Fibroblast of villous mesenchyme (primary cell): ENCODE measurements at regions not wholly inside any gene's neighbourhood (a gene's known extent, or its start where the extent isn't known, plus 50 kb on each side); places are given as distances from the start of the nearest gene placed in this dataset.

Experiments
- DNase-seq: peaks from one replicate; pipeline ENCODE4 v3.0.0-alpha.2; 2010; ENCODE audit warnings: low read depth
- H3K4me3 ChIP-seq: 2 replicates; pipeline ENCODE4 v1.5.1; 2011; ENCODE audit warnings: low read depth, mild to moderate bottlenecking, low read length
- CTCF ChIP-seq: IDR thresholded peaks from 2 replicates; pipeline ENCODE4 v1.5.1; 2012; ENCODE audit warnings: low read depth, mild to moderate bottlenecking, low read length; ENCODE audit not compliant: insufficient read depth

GRCh38 chr18:55166260-55166598 is 207.0 kb upstream of the CCDC68 start:
- DNase-seq: no peak
- no peak overlapping the region for H3K4me3 ChIP-seq
- TF ChIP-seq CTCF: no peak

- DNase-seq: no peak
- TF ChIP-seq CTCF: no peak
- no peak overlapping the region for H3K4me3 ChIP-seq
Measured at GRCh38 chr18:55163550-55163949, 204.3 kb upstream of the CCDC68 start.

- H3K4me3 ChIP-seq: no peak overlapping the region
- DNase-seq: no peak
- TF ChIP-seq CTCF: no peak
Measured at GRCh38 chr18:55161916-55162315, 202.7 kb upstream of the CCDC68 start.

GRCh38 chr18:55159027-55159426 is 199.8 kb upstream of the CCDC68 start:
- DNase-seq: no peak
- TF ChIP-seq CTCF: no peak
- H3K4me3 ChIP-seq: no peak overlapping the region

- TF ChIP-seq CTCF: no peak
Measured at GRCh38 chr18:55158570-55158969, 199.3 kb upstream of the CCDC68 start.

GRCh38 chr18:55153346-55153745 is 194.1 kb upstream of the CCDC68 start:
- TF ChIP-seq CTCF: no peak
- no peak overlapping the region for H3K4me3 ChIP-seq
- no peak for DNase-seq

More at GRCh38 chr18:55158570-55158969, 199.3 kb upstream of the CCDC68 start:
- DNase-seq: no peak
- no peak overlapping the region for H3K4me3 ChIP-seq

- peak; percentile 39 for DNase-seq
- TF ChIP-seq CTCF: no peak
- no peak overlapping the region for H3K4me3 ChIP-seq
Measured at GRCh38 chr18:55152801-55153200, 193.5 kb upstream of the CCDC68 start.
